Right lobe of liver (tissue), 6 donors: ENCODE measurements at regions not wholly inside any gene's neighbourhood (a gene's known extent, or its start where the extent isn't known, plus 50 kb on each side); places are given as distances from the start of the nearest gene placed in this dataset.

Source experiments
- ATAC-seq, 4 donors: fragments of 200-7000 bp; cut with Tn5 transposase; one replicate each; pipeline ENCODE4 v1.9.1; 2020; ENCODE audit warnings: mild to moderate bottlenecking in 4 of 4, moderate library complexity in 4 of 4
- DNase-seq, 3 donors: peaks; one replicate each; pipeline ENCODE4 v3.0.0-alpha.2; 2020
- H3K27ac ChIP-seq, 3 donors: fragments of 200-600 bp; one replicate each; pipeline ENCODE4 v1.8.0; 2022
- H3K27me3 ChIP-seq, 2 donors: fragments of 200-600 bp; one replicate each; pipeline ENCODE4 v1.8.0; 2022
- H3K36me3 ChIP-seq, 4 donors: fragments of 200-600 bp; sonication (generic) in 1 of 4; one replicate each; pipeline versions ENCODE4 v1.5.1 to v1.8.0; 2017 to 2022; ENCODE audit warnings: control low read depth in 1 of 4
- H3K4me1 ChIP-seq, 4 donors: fragments of 200-600 bp; sonication (generic) in 1 of 4; one replicate each; pipeline versions ENCODE4 v1.5.1 to v1.8.0; 2017 to 2022; ENCODE audit warnings: control low read depth in 1 of 4
- H3K4me3 ChIP-seq, 3 donors: fragments of 200-600 bp; one replicate each; pipeline ENCODE4 v1.8.0; 2022
- H3K9me3 ChIP-seq, 4 donors: fragments of 200-600 bp; sonication (generic) in 1 of 4; one replicate each; pipeline versions ENCODE4 v1.5.1 to v1.8.0; 2017 to 2022; ENCODE audit warnings: control low read depth in 1 of 4
- POLR2A ChIP-seq: fragments of 450-650 bp; IDR thresholded peaks from one replicate; pipeline ENCODE4 v1.6.1; 2017; ENCODE audit warnings: antibody characterized with exemption, mild to moderate bottlenecking
- WGBS: methylation state at CpG from one replicate; pipeline ENCODE4 v1.1.6; 2018; ENCODE audit warnings: low coverage, low lambda C conversion rate; ENCODE audit not compliant: insufficient coverage; ENCODE audit errors: missing lambda C conversion rate; 5-methylcytosine and 5-hydroxymethylcytosine counted together
- intact Hi-C, 2 donors: fragments of 100-400 bp; cut with DNase I; formaldehyde crosslinking; loops; one replicate each; pipeline versions ENCODE4 v1.11.2 to v1.14.1; 2022
- TF ChIP-seq, protein P1 (sequence below), 4 donors: fragments of 200-600 bp in 3 of 4; fragments of 450-650 bp in 1 of 4; IDR thresholded peaks; one replicate each; pipeline versions ENCODE4 v1.5.1 to v1.8.0; 2016 to 2022; ENCODE audit warnings: antibody characterized with exemption in 4 of 4, mild to moderate bottlenecking in 2 of 4
- donor health status: DM: no; HTN: yes; CAD: no.
- donor health status: DM: no; HTN: no; CAD: no.
- donor health status: DM: no; HTN: no; CAD: no.
- donor health status: DM: no; HTN: yes; CAD: no.
- donor health status: DM: no; HTN: yes; CAD: no.

DNA sequence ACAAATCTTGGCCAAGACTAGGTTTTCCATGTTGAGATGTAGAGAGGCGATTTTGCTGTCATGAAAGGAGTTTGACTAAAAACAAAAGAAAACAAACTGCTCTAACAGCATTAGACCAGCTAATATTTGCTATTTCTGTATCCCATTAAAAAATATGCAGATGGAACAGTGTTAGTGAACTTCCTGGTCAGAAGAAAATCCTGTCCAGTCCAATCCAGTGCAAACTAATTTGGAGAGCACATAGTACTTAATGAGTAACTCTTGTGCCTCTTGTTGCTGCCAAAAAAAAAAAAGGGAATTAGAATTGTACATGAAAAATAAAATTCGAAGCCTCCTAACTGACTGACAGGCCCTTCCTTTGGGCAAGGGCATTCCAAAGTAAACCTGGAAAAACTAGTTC lies 298.8 kb downstream of the ETNK1 start:
- H3K36me3 ChIP-seq = no peaks in the 10 kb centered on the region
- H3K4me3 ChIP-seq = no peak overlapping the region
- ATAC-seq = peak in 1 of 4 donors; percentile 62
- intact Hi-C loops = no loop called here
- peaks cover 0 to 3% (median 2%) of the 10 kb centered on the region in 4 donors for H3K4me1 ChIP-seq
- no peak overlapping the region for H3K27ac ChIP-seq
- TF ChIP-seq, protein P1, sequence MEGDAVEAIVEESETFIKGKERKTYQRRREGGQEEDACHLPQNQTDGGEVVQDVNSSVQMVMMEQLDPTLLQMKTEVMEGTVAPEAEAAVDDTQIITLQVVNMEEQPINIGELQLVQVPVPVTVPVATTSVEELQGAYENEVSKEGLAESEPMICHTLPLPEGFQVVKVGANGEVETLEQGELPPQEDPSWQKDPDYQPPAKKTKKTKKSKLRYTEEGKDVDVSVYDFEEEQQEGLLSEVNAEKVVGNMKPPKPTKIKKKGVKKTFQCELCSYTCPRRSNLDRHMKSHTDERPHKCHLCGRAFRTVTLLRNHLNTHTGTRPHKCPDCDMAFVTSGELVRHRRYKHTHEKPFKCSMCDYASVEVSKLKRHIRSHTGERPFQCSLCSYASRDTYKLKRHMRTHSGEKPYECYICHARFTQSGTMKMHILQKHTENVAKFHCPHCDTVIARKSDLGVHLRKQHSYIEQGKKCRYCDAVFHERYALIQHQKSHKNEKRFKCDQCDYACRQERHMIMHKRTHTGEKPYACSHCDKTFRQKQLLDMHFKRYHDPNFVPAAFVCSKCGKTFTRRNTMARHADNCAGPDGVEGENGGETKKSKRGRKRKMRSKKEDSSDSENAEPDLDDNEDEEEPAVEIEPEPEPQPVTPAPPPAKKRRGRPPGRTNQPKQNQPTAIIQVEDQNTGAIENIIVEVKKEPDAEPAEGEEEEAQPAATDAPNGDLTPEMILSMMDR (IDR thresholded peaks at IDR 0.05) = no peak
- TF ChIP-seq POLR2A = no peak
- 60% methylated on average over 2 of the region's 2 CpGs for WGBS
- no peaks in the 10 kb centered on the region for H3K9me3 ChIP-seq
- DNase-seq = no peak
- H3K27me3 ChIP-seq = no peaks in the 10 kb centered on the region

GRCh38 chr12:22924391-22924790 lies 299.4 kb downstream of the ETNK1 start:
- 95% methylated on average over 2 of the region's 2 CpGs for WGBS
- TF ChIP-seq, protein P1 (IDR thresholded peaks at IDR 0.05) = no peak
- no peak for TF ChIP-seq POLR2A
- no peak overlapping the region for H3K27ac ChIP-seq
- H3K9me3 ChIP-seq = no peaks in the 10 kb centered on the region
- intact Hi-C loops = no loop called here
- H3K27me3 ChIP-seq = no peaks in the 10 kb centered on the region
- DNase-seq (no peak), ATAC-seq (no peak)
- no peaks in the 10 kb centered on the region for H3K36me3 ChIP-seq
- H3K4me3 ChIP-seq = no peak overlapping the region
- H3K4me1 ChIP-seq = peaks cover 0 to 3% (median 2%) of the 10 kb centered on the region in 4 donors

- Histone ChIP-seq H3K27ac (no peak overlapping the region), H3K4me1 (no peaks in the 10 kb centered on the region), H3K36me3 (no peaks in the 10 kb centered on the region), H3K4me3 (no peak overlapping the region), H3K9me3 (no peaks in the 10 kb centered on the region), H3K27me3 (no peaks in the 10 kb centered on the region)
- WGBS = 64% methylated on average over 2 of the region's 2 CpGs
- ATAC-seq = no peak
- TF ChIP-seq POLR2A = no peak
- TF ChIP-seq, protein P1 (IDR thresholded peaks at IDR 0.05) = no peak
- intact Hi-C loops = no loop called here
- DNase-seq = no peak
Measured at GRCh38 chr12:22925623-22926022, 300.7 kb downstream of the ETNK1 start.

GRCh38 chr12:22932431-22932830 lies 307.5 kb downstream of the ETNK1 start:
- no peak overlapping the region for H3K27ac ChIP-seq
- no peak for DNase-seq
- H3K9me3 ChIP-seq = no peaks in the 10 kb centered on the region
- no peak for ATAC-seq
- TF ChIP-seq, protein P1 (IDR thresholded peaks at IDR 0.05) = no peak
- no peak for TF ChIP-seq POLR2A
- H3K4me3 ChIP-seq = no peak overlapping the region
- no peaks in the 10 kb centered on the region for H3K27me3 ChIP-seq
- no peaks in the 10 kb centered on the region for H3K4me1 ChIP-seq
- H3K36me3 ChIP-seq = no peaks in the 10 kb centered on the region
- intact Hi-C loops = no loop called here
- WGBS = 48% methylated on average over 1 of the region's 1 CpG

GRCh38 chr12:22935090-22935489 lies 310.1 kb downstream of the ETNK1 start:
- ATAC-seq (no peak), DNase-seq (no peak)
- 84% methylated on average over 10 of the region's 12 CpGs for WGBS
- TF ChIP-seq, protein P1 (IDR thresholded peaks at IDR 0.05) = no peak
- TF ChIP-seq POLR2A = no peak
- Histone ChIP-seq H3K4me1 (no peaks in the 10 kb centered on the region), H3K27me3 (no peaks in the 10 kb centered on the region), H3K36me3 (no peaks in the 10 kb centered on the region), H3K4me3 (no peak overlapping the region), H3K9me3 (no peaks in the 10 kb centered on the region), H3K27ac (no peak overlapping the region)
- intact Hi-C loops = no loop called here
